Activated gamma-delta T cell (primary cell): ENCODE measurements at regions not wholly inside any gene's neighbourhood (a gene's known extent, or its start where the extent isn't known, plus 50 kb on each side); places are given as distances from the start of the nearest gene placed in this dataset.
"Not testable (repeated sequence)": the region's sequence is repeated elsewhere in the genome, so short reads cannot be mapped to it uniquely, and the experiment has no call there.

ENCODE experiments used
- DNase-seq: peaks from one replicate; lab custom pipeline; 2025; lab: John Stamatoyannopoulos, UW

GRCh38 chr14:105971593-105972500 is 445.5 kb downstream of the TMEM121 start:
- DNase-seq: no peak

GRCh38 chr14:105974902-105975301 is 448.5 kb downstream of the TMEM121 start:
- no peak for DNase-seq

- no peak for DNase-seq
Measured at GRCh38 chr14:105978618-105979295, 452.4 kb downstream of the TMEM121 start.

- DNase-seq: no peak
Measured at GRCh38 chr14:105979446-105979845, 453.1 kb downstream of the TMEM121 start.

GRCh38 chr14:105980224-105980623 is 453.8 kb downstream of the TMEM121 start:
- DNase-seq: no peak

- not testable (repeated sequence) for DNase-seq
Measured at GRCh38 chr14:105981517-105982302, 455.3 kb downstream of the TMEM121 start.

GRCh38 chr14:105982664-105983063 is 456.3 kb downstream of the TMEM121 start:
- no peak for DNase-seq

- DNase-seq: no peak
Measured at GRCh38 chr14:105986894-105987284, 460.5 kb downstream of the TMEM121 start.

GRCh38 chr14:105987563-105987962 is 461.2 kb downstream of the TMEM121 start:
- DNase-seq: no peak

- DNase-seq: no peak
Measured at GRCh38 chr14:105989566-105990302, 463.4 kb downstream of the TMEM121 start.

- not testable (repeated sequence) for DNase-seq
Measured at GRCh38 chr14:105991677-105992076, 465.3 kb downstream of the TMEM121 start.

- DNase-seq: no peak
Measured at GRCh38 chr14:105993814-105994213, 467.4 kb downstream of the TMEM121 start.

- not testable (repeated sequence) for DNase-seq
Measured at GRCh38 chr14:105995011-105995710, 468.8 kb downstream of the TMEM121 start.

GRCh38 chr14:105998597-105998996 is 472.2 kb downstream of the TMEM121 start:
- DNase-seq: not testable (repeated sequence)

GRCh38 chr14:105999361-106000028 is 473.1 kb downstream of the TMEM121 start:
- no peak for DNase-seq

GRCh38 chr14:106000029-106000511 is 473.7 kb downstream of the TMEM121 start:
- DNase-seq: not testable (repeated sequence)

GRCh38 chr14:106001277-106001676 is 474.9 kb downstream of the TMEM121 start:
- DNase-seq: not testable (repeated sequence)

- no peak for DNase-seq
Measured at GRCh38 chr14:106003351-106003750, 477.0 kb downstream of the TMEM121 start.

GRCh38 chr14:106004937-106005795 is 478.8 kb downstream of the TMEM121 start:
- DNase-seq: not testable (repeated sequence)
